ENCODE measurements at regions not wholly inside any gene's neighbourhood (a gene's known extent, or its start where the extent isn't known, plus 50 kb on each side); places are given as distances from the start of the nearest gene placed in this dataset.

DNA sequence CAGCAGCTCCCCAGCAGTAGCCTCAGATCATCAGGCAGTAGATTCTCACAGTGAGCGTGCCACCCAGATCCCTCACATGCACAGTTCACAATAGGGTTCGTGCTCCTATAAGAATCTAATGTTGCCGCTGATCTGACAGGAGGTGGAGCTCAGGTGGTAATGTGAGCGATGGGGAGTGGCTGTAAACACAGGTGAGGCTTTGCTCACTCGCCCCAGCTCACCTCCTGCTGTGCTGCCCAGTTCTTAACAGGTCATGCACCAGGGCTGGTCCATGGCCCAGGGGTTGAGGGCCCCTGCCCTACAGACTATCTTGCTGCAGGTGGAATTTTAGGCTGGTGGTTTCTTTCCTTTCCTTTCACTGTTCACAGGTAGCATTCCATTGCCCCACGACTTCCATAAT, 100.2 kb downstream of the MRPL36 start:
- TF ChIP-seq, protein P1, sequence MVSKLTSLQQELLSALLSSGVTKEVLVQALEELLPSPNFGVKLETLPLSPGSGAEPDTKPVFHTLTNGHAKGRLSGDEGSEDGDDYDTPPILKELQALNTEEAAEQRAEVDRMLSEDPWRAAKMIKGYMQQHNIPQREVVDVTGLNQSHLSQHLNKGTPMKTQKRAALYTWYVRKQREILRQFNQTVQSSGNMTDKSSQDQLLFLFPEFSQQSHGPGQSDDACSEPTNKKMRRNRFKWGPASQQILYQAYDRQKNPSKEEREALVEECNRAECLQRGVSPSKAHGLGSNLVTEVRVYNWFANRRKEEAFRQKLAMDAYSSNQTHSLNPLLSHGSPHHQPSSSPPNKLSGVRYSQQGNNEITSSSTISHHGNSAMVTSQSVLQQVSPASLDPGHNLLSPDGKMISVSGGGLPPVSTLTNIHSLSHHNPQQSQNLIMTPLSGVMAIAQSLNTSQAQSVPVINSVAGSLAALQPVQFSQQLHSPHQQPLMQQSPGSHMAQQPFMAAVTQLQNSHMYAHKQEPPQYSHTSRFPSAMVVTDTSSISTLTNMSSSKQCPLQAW (CRISPR knock-in tag; IDR thresholded peaks at IDR 0.05): no peak
- TF ChIP-seq FOXA1 (IDR thresholded peaks at IDR 0.05) (no peak), FOXA1 (CRISPR knock-in tag; IDR thresholded peaks at IDR 0.05) (no peak), TBL1XR1 (IDR thresholded peaks at IDR 0.05; ENCODE audit: borderline replicate concordance, low read length, partially characterized antibody) (no peak), CREB1 (IDR thresholded peaks at IDR 0.05) (no peak), CREB1 (CRISPR knock-in tag; IDR thresholded peaks at IDR 0.05) (no peak)
- TF ChIP-seq, protein P2, sequence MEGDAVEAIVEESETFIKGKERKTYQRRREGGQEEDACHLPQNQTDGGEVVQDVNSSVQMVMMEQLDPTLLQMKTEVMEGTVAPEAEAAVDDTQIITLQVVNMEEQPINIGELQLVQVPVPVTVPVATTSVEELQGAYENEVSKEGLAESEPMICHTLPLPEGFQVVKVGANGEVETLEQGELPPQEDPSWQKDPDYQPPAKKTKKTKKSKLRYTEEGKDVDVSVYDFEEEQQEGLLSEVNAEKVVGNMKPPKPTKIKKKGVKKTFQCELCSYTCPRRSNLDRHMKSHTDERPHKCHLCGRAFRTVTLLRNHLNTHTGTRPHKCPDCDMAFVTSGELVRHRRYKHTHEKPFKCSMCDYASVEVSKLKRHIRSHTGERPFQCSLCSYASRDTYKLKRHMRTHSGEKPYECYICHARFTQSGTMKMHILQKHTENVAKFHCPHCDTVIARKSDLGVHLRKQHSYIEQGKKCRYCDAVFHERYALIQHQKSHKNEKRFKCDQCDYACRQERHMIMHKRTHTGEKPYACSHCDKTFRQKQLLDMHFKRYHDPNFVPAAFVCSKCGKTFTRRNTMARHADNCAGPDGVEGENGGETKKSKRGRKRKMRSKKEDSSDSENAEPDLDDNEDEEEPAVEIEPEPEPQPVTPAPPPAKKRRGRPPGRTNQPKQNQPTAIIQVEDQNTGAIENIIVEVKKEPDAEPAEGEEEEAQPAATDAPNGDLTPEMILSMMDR (CRISPR knock-in tag; IDR thresholded peaks at IDR 0.05): no peak

Data from HepG2 (cell line).